WTC11 (cell line): ENCODE measurements at regions not wholly inside any gene's neighbourhood (a gene's known extent, or its start where the extent isn't known, plus 50 kb on each side); places are given as distances from the start of the nearest gene placed in this dataset.

Experiments
- ATAC-seq: fragments of 200-7000 bp; cut with Tn5 transposase; 2 replicates; pipeline ENCODE4 v1.10.0; 2021; ENCODE audit warnings: mild to moderate bottlenecking, moderate library complexity
- CTCF ChIA-PET: fragments of 300-600 bp; sonication (Branson Sonifier 250); formaldehyde crosslinking; loops from one replicate; lab custom pipeline; 2021; ENCODE audit warnings: antibody characterized with exemption; lab: Charles Lee
- POLR2A ChIA-PET: fragments of 350-600 bp; sonication (Branson Sonifier 250); formaldehyde crosslinking; loops from one replicate; lab custom pipeline; 2021; ENCODE audit warnings: antibody characterized with exemption; lab: Charles Lee
- DNase-seq: peaks from one replicate; pipeline ENCODE4 v3.0.0; 2021; ENCODE audit warnings: low spot score
- H3K27ac Mint-ChIP-seq: 2 replicates; pipeline ENCODE4 v1.8.0; 2021; ENCODE audit warnings: mixed read lengths
- H3K27me3 Mint-ChIP-seq: 2 replicates; pipeline ENCODE4 v1.8.0; 2021; ENCODE audit warnings: low read depth, mild to moderate bottlenecking, moderate library complexity, mixed read lengths
- H3K36me3 Mint-ChIP-seq: 2 replicates; pipeline ENCODE4 v1.8.0; 2021; ENCODE audit warnings: mixed read lengths
- H3K4me1 Mint-ChIP-seq: 2 replicates; pipeline ENCODE4 v1.8.0; 2022; ENCODE audit warnings: mixed read lengths
- H3K4me3 Mint-ChIP-seq: 2 replicates; pipeline ENCODE4 v1.8.0; 2021; ENCODE audit warnings: mild to moderate bottlenecking, moderate library complexity, mixed read lengths
- H3K9me3 Mint-ChIP-seq: 2 replicates; pipeline ENCODE4 v1.8.0; 2021; ENCODE audit warnings: mixed read lengths
- AR ChIP-seq: fragments of 250-450 bp; sonication (Bioruptor Pico); IDR thresholded peaks from 2 replicates; pipeline ENCODE4 v1.9.0; 2021; ENCODE audit warnings: mild to moderate bottlenecking
- ATF6 ChIP-seq: sonication (generic); formaldehyde crosslinking; IDR thresholded peaks from 2 replicates; pipeline ENCODE4 v1.8.1; 2023; ENCODE audit warnings: mild to moderate bottlenecking, missing genetic modification reagents
- E2F1 ChIP-seq: sonication (generic); formaldehyde crosslinking; IDR thresholded peaks from 2 replicates; pipeline ENCODE4 v1.8.0; 2022; ENCODE audit warnings: mild to moderate bottlenecking, missing genetic modification reagents
- ELF4 ChIP-seq: sonication (generic); formaldehyde crosslinking; IDR thresholded peaks from 2 replicates; pipeline ENCODE4 v1.8.1; 2022; ENCODE audit warnings: low read depth, mild to moderate bottlenecking, moderate library complexity, missing genetic modification reagents
- ESRRA ChIP-seq: sonication (generic); formaldehyde crosslinking; IDR thresholded peaks from 2 replicates; pipeline ENCODE4 v1.8.1; 2022; ENCODE audit warnings: mild to moderate bottlenecking, missing genetic modification reagents, borderline replicate concordance
- ETV6 ChIP-seq: sonication (generic); formaldehyde crosslinking; IDR thresholded peaks from 2 replicates; pipeline ENCODE4 v1.8.1; 2022; ENCODE audit warnings: mild to moderate bottlenecking, missing genetic modification reagents
- FOXK1 ChIP-seq: sonication (generic); formaldehyde crosslinking; IDR thresholded peaks from 2 replicates; pipeline ENCODE4 v1.8.0; 2022; ENCODE audit warnings: mild to moderate bottlenecking, moderate library complexity, missing genetic modification reagents
- GABPB1 ChIP-seq: sonication (generic); formaldehyde crosslinking; IDR thresholded peaks from 2 replicates; pipeline ENCODE4 v1.8.1; 2023; ENCODE audit warnings: mild to moderate bottlenecking, missing genetic modification reagents
- GRHL2 ChIP-seq: fragments of 250-450 bp; sonication (Bioruptor Pico); IDR thresholded peaks from 2 replicates; pipeline ENCODE4 v1.8.0; 2022; ENCODE audit warnings: mild to moderate bottlenecking, moderate library complexity; ENCODE audit not compliant: insufficient replicate concordance, severe bottlenecking
- IRF1 ChIP-seq: sonication (generic); formaldehyde crosslinking; IDR thresholded peaks from 2 replicates; pipeline ENCODE4 v1.8.0; 2023; ENCODE audit warnings: missing genetic modification reagents
- MLX ChIP-seq: sonication (generic); formaldehyde crosslinking; IDR thresholded peaks from 2 replicates; pipeline ENCODE4 v1.8.1; 2023; ENCODE audit warnings: mild to moderate bottlenecking, missing genetic modification reagents, moderate library complexity
- MXD4 ChIP-seq: fragments of 250-450 bp; sonication (Bioruptor Pico); IDR thresholded peaks from 2 replicates; pipeline ENCODE4 v1.8.0; 2021; ENCODE audit warnings: mild to moderate bottlenecking, moderate library complexity, borderline replicate concordance
- SMAD3 ChIP-seq: sonication (generic); formaldehyde crosslinking; IDR thresholded peaks from 2 replicates; pipeline ENCODE4 v1.8.0; 2022; ENCODE audit warnings: missing genetic modification reagents, mild to moderate bottlenecking, borderline replicate concordance
- SP1 ChIP-seq: sonication (generic); formaldehyde crosslinking; conservative IDR thresholded peaks from 2 replicates; pipeline ENCODE4 v1.8.1; 2022; ENCODE audit warnings: missing genetic modification reagents
- STAT6 ChIP-seq: sonication (generic); formaldehyde crosslinking; conservative IDR thresholded peaks from 2 replicates; pipeline ENCODE4 v1.8.1; 2023; ENCODE audit warnings: mild to moderate bottlenecking, low read depth, missing genetic modification reagents, moderate library complexity
- TP53 ChIP-seq: sonication (generic); formaldehyde crosslinking; IDR thresholded peaks from 2 replicates; pipeline ENCODE4 v1.8.1; 2023; ENCODE audit warnings: mild to moderate bottlenecking, missing genetic modification reagents
- USF2 ChIP-seq: sonication (generic); formaldehyde crosslinking; IDR thresholded peaks from 2 replicates; pipeline ENCODE4 v1.8.1; 2023; ENCODE audit warnings: mild to moderate bottlenecking, missing genetic modification reagents, moderate library complexity
- ZBTB21 ChIP-seq: sonication (generic); formaldehyde crosslinking; IDR thresholded peaks from 2 replicates; pipeline ENCODE4 v1.8.1; 2023; ENCODE audit warnings: mild to moderate bottlenecking, missing genetic modification reagents, borderline replicate concordance
- ZNF263 ChIP-seq: sonication (generic); formaldehyde crosslinking; IDR thresholded peaks from 2 replicates; pipeline ENCODE4 v1.8.1; 2022; ENCODE audit warnings: low read depth, mild to moderate bottlenecking, moderate library complexity, missing genetic modification reagents
- ZNF317 ChIP-seq: sonication (generic); formaldehyde crosslinking; IDR thresholded peaks from 2 replicates; pipeline ENCODE4 v1.8.1; 2023; ENCODE audit warnings: low read depth, mild to moderate bottlenecking, moderate library complexity, missing genetic modification reagents, borderline replicate concordance

GRCh38 chr3:194081826-194082225, 54.1 kb upstream of the HES1 start:
- no peak for DNase-seq
- no peaks in the 10 kb centered on the region for H3K36me3 Mint-ChIP-seq
- CTCF ChIA-PET, result interaction anchor here (0.8 kb wide), 1 partner anchor 234 kb away, joined by 3 read pairs; no protein-coding TSS in a partner anchor
- peaks cover 8% of the 10 kb centered on the region for H3K27me3 Mint-ChIP-seq
- TF ChIP-seq GRHL2 (CRISPR knock-in tag), result no peak
- TF ChIP-seq ZBTB21 (CRISPR knock-in tag), result no peak
- no peak for TF ChIP-seq GABPB1
- no peak for TF ChIP-seq MLX (CRISPR knock-in tag)
- TF ChIP-seq TP53 (CRISPR knock-in tag), result no peak
- TF ChIP-seq FOXK1 (CRISPR knock-in tag), result no peak
- no peak for TF ChIP-seq ESRRA
- no peak for TF ChIP-seq SP1 (CRISPR knock-in tag)
- no peak for TF ChIP-seq USF2
- TF ChIP-seq ATF6 (CRISPR knock-in tag), result no peak
- no peak for TF ChIP-seq AR (CRISPR knock-in tag)
- no peak for TF ChIP-seq ZNF263
- TF ChIP-seq SMAD3 (CRISPR knock-in tag), result no peak
- no peak for TF ChIP-seq STAT6 (CRISPR knock-in tag)
- no peak for TF ChIP-seq ETV6 (CRISPR knock-in tag)
- no peak for TF ChIP-seq MXD4
- no peak for TF ChIP-seq ELF4 (CRISPR knock-in tag)
- no peak for TF ChIP-seq E2F1
- no peak for TF ChIP-seq ZNF317 (CRISPR knock-in tag)
- no peak for TF ChIP-seq IRF1 (CRISPR knock-in tag)
- no peak overlapping the region for H3K4me3 Mint-ChIP-seq
- no peak overlapping the region for H3K27ac Mint-ChIP-seq
- no peaks in the 10 kb centered on the region for H3K9me3 Mint-ChIP-seq
- POLR2A ChIA-PET, result interaction anchor here (1.8 kb wide), 1 partner anchor 54 kb away, joined by 6 read pairs; the partner anchor contains the start of gene HES1
- no peak for ATAC-seq
- H3K4me1 Mint-ChIP-seq, result peaks cover 45% of the 10 kb centered on the region
